CD4-positive, alpha-beta T cell (primary cell): ENCODE measurements at regions not wholly inside any gene's neighbourhood (a gene's known extent, or its start where the extent isn't known, plus 50 kb on each side); places are given as distances from the start of the nearest gene placed in this dataset.

Experiments used
- ATAC-seq: fragments of 200-7000 bp; cut with Tn5 transposase; one replicate; pipeline ENCODE4 v1.10.0; 2022; ENCODE audit warnings: mild to moderate bottlenecking; ENCODE audit not compliant: poor library complexity
- CTCF ChIA-PET: fragments of 350-600 bp; sonication (Branson Sonifier 250); formaldehyde crosslinking; loops from one replicate; lab custom pipeline; 2021; ENCODE audit warnings: antibody characterized with exemption, inconsistent platforms; lab: Charles Lee
- POLR2A ChIA-PET: fragments of 350-600 bp; sonication (Branson Sonifier 250); formaldehyde crosslinking; loops from one replicate; lab custom pipeline; 2021; ENCODE audit warnings: antibody characterized with exemption, inconsistent platforms; lab: Charles Lee
- DNase-seq, 14 experiments: peaks; one replicate each; pipeline ENCODE4 v3.0.0-alpha.2; 2013 to 2020; ENCODE audit warnings: mixed read lengths in 2 of 14
- H3K27ac ChIP-seq, 2 donors: one replicate each; pipeline versions ENCODE4 v1.5.1 to v1.7.0; 2013; ENCODE audit warnings: low read length in 2 of 2, low read depth in 1 of 2, mild to moderate bottlenecking in 1 of 2
- H3K27me3 ChIP-seq, 2 experiments: 1 replicate in 1 of 2; 2 replicates in 1 of 2; pipeline versions ENCODE4 v1.6.1 to v1.7.0; 2013; ENCODE audit warnings: low read length in 2 of 2, control low read depth in 1 of 2, mild to moderate bottlenecking in 1 of 2, moderate library complexity in 1 of 2; ENCODE audit not compliant: insufficient read depth in 2 of 2, control insufficient read depth in 1 of 2
- H3K36me3 ChIP-seq: one replicate; pipeline ENCODE4 v1.6.1; 2013; ENCODE audit warnings: low read length, control low read depth; ENCODE audit not compliant: insufficient read depth
- H3K4me1 ChIP-seq: one replicate; pipeline ENCODE4 v1.6.1; 2013; ENCODE audit warnings: low read length, control low read depth; ENCODE audit not compliant: insufficient read depth
- H3K4me3 ChIP-seq: one replicate; pipeline ENCODE4 v1.5.1; 2013; ENCODE audit warnings: mild to moderate bottlenecking, low read length, moderate library complexity
- H3K9me3 ChIP-seq, 2 experiments: 1 replicate in 1 of 2; 2 replicates in 1 of 2; pipeline versions ENCODE4 v1.6.1 to v1.7.0; 2013; ENCODE audit warnings: low read length in 2 of 2, mild to moderate bottlenecking in 2 of 2, control low read depth in 1 of 2, moderate library complexity in 1 of 2; ENCODE audit not compliant: control insufficient read depth in 1 of 2, insufficient read depth in 1 of 2
- H3K27ac Mint-ChIP-seq: one replicate; pipeline ENCODE4 v1.8.0; 2020; ENCODE audit warnings: mixed read lengths
- H3K27me3 Mint-ChIP-seq: one replicate; pipeline ENCODE4 v1.8.0; 2021; ENCODE audit warnings: mixed read lengths
- H3K36me3 Mint-ChIP-seq: one replicate; pipeline ENCODE4 v1.8.0; 2021; ENCODE audit warnings: low read depth, mixed read lengths
- H3K4me1 Mint-ChIP-seq: one replicate; pipeline ENCODE4 v1.8.0; 2021; ENCODE audit warnings: low read depth, mixed read lengths
- H3K4me3 Mint-ChIP-seq: one replicate; pipeline ENCODE4 v1.8.0; 2020; ENCODE audit warnings: mild to moderate bottlenecking, mixed read lengths
- H3K9me3 Mint-ChIP-seq: one replicate; pipeline ENCODE4 v1.8.0; 2020; ENCODE audit warnings: mixed read lengths
- intact Hi-C, 2 experiments: fragments of 100-400 bp; cut with DNase I in 1 of 2; cut with micrococcal nuclease in 1 of 2; formaldehyde crosslinking; loops; one replicate each; pipeline versions ENCODE4 v1.15.1 to v1.9.0; 2023 to 2025; cut with DNase I, micrococcal nuclease
- TF ChIP-seq, protein P1 (sequence below): fragments of 200-600 bp; IDR thresholded peaks from one replicate; pipeline ENCODE4 v1.8.0; 2022; ENCODE audit warnings: antibody characterized with exemption, mild to moderate bottlenecking

DNA sequence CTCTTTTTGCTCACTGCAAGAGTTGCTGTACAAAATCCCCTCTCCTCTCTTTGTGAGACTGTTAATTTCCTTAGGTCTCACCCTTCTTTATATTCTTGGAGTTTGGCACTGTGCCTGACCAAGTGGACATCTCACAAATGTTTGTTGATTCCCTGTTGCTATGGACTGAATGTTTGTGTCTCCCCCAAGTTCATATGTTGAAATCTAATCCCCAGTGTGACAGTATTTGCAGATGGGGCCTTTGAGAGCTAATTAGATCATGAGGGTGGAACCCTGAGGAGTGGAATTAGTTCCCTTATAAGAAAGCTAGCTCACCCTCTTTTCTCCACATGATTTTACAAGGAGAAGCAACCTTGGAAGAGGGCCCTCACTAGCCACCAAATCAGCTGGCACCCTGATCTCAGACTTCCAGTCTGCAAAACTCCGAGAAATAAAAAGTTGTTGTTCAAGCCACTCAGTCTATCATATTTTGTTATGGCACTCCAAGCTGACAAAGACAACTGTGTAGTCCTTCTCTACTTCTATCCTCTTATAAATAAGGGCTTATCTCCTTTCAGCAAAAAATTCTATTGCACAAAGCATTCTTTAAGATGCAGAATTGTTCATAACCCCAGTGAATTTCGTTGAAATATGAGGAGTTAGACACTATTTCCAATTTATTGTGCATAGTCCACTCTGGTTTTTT, 65.5 kb upstream of the NPHP3 start:
- no peak overlapping the region for H3K27ac Mint-ChIP-seq
- Histone ChIP-seq H3K27me3 (peaks cover 2 to 3% of the 10 kb centered on the region in 2 experiments), H3K4me3 (no peak overlapping the region), H3K9me3 (peaks cover 0 to under 1% of the 10 kb centered on the region in 2 experiments), H3K4me1 (no peaks in the 10 kb centered on the region), H3K36me3 (no peaks in the 10 kb centered on the region), H3K27ac (no peak overlapping the region)
- DNase-seq (no peak), ATAC-seq (no peak)
- H3K36me3 Mint-ChIP-seq = no peaks in the 10 kb centered on the region
- no peaks in the 10 kb centered on the region for H3K9me3 Mint-ChIP-seq
- H3K4me1 Mint-ChIP-seq = no peaks in the 10 kb centered on the region
- intact Hi-C loops = no loop called here
- TF ChIP-seq, protein P1, sequence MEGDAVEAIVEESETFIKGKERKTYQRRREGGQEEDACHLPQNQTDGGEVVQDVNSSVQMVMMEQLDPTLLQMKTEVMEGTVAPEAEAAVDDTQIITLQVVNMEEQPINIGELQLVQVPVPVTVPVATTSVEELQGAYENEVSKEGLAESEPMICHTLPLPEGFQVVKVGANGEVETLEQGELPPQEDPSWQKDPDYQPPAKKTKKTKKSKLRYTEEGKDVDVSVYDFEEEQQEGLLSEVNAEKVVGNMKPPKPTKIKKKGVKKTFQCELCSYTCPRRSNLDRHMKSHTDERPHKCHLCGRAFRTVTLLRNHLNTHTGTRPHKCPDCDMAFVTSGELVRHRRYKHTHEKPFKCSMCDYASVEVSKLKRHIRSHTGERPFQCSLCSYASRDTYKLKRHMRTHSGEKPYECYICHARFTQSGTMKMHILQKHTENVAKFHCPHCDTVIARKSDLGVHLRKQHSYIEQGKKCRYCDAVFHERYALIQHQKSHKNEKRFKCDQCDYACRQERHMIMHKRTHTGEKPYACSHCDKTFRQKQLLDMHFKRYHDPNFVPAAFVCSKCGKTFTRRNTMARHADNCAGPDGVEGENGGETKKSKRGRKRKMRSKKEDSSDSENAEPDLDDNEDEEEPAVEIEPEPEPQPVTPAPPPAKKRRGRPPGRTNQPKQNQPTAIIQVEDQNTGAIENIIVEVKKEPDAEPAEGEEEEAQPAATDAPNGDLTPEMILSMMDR = no peak
- POLR2A ChIA-PET = no interaction called here
- no peak overlapping the region for H3K4me3 Mint-ChIP-seq
- CTCF ChIA-PET = no interaction called here
- peaks cover 45% of the 10 kb centered on the region for H3K27me3 Mint-ChIP-seq

DNA sequence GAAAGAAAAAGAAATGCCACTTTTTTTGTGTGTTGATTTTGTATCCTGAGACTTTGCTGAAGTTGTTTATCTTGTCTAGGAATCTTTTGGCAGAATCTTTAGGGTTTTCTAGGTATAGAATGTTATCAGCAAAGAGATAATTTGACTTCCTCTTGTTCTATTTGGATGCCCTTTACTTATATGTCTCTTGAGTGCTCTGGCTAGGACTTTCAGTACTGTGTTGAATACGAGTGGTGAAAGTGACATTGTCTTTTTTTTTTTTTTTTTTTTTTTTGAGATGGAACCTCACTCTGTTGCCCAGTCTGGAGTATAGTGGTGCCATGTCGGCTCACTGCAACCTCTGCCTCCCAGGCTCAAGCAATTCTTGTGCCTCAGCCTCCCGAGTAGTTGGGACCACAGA, 64.7 kb upstream of the NPHP3 start:
- DNase-seq (no peak), ATAC-seq (no peak)
- ChIA-PET POLR2A (interaction anchor here (0.7 kb wide), 1 partner anchor 27 kb away, joined by 3 read pairs; no protein-coding TSS in a partner anchor), CTCF (no interaction called here)
- Histone ChIP-seq H3K36me3 (no peaks in the 10 kb centered on the region), H3K4me1 (no peaks in the 10 kb centered on the region), H3K27ac (no peak overlapping the region), H3K9me3 (peaks cover 0 to 3% of the 10 kb centered on the region in 2 experiments), H3K4me3 (no peak overlapping the region), H3K27me3 (peaks cover 3 to 4% of the 10 kb centered on the region in 2 experiments)
- TF ChIP-seq, protein P1 = no peak
- no peaks in the 10 kb centered on the region for H3K36me3 Mint-ChIP-seq
- no peak overlapping the region for H3K4me3 Mint-ChIP-seq
- H3K9me3 Mint-ChIP-seq = no peaks in the 10 kb centered on the region
- intact Hi-C loops = no loop called here
- no peak overlapping the region for H3K27ac Mint-ChIP-seq
- peaks cover 45% of the 10 kb centered on the region for H3K27me3 Mint-ChIP-seq
- H3K4me1 Mint-ChIP-seq = no peaks in the 10 kb centered on the region

DNA sequence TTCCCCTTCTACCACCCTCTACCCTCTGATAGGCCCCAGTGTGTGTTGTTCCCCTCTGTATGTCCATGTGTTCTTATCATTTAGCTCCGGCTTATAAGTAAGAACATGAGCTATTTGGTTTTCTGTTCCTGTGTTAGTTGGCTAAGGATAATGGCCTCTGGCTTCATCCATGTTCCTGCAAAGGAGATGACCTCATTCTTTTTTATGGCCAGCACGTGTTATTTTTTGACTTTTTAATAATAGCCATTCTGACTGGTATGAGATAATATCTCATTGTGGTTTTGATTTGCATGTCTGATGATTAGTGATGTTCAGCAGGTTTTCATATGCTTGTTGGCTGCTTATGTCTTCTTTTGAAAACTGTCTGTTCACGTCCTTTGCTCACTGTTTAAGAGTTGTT, 63.1 kb upstream of the NPHP3 start:
- no peak overlapping the region for H3K4me3 ChIP-seq
- H3K36me3 ChIP-seq = no peaks in the 10 kb centered on the region
- no peak for DNase-seq
- Mint-ChIP-seq H3K36me3 (no peaks in the 10 kb centered on the region), H3K9me3 (no peaks in the 10 kb centered on the region), H3K27me3 (peaks cover 37% of the 10 kb centered on the region), H3K27ac (no peak overlapping the region), H3K4me1 (no peaks in the 10 kb centered on the region), H3K4me3 (no peak overlapping the region)
- H3K27ac ChIP-seq = no peak overlapping the region
- TF ChIP-seq, protein P1 = no peak
- ATAC-seq = no peak
- ChIA-PET CTCF (no interaction called here), POLR2A (no interaction called here)
- intact Hi-C loops = no loop called here
- H3K27me3 ChIP-seq = peaks cover 0 to 2% of the 10 kb centered on the region in 2 experiments
- no peaks in the 10 kb centered on the region for H3K4me1 ChIP-seq
- H3K9me3 ChIP-seq = peaks cover 0 to 3% of the 10 kb centered on the region in 2 experiments
